ENCODE measurements at regions not wholly inside any gene's neighbourhood (a gene's known extent, or its start where the extent isn't known, plus 50 kb on each side); places are given as distances from the start of the nearest gene placed in this dataset.

GRCh38 chrX:112313201-112313600 lies 230.6 kb upstream of the TRPC5 start:
- TF ChIP-seq EZH2 (IDR thresholded peaks at IDR 0.05; ENCODE audit: low read length, unreplicated experiment): no peak
- no peak for TF ChIP-seq CTCF (conservative IDR thresholded peaks at IDR 0.05; ENCODE audit: low read depth, low read length)

All from PC-3 (cell line).